GM19025 (cell line): ENCODE measurements at regions not wholly inside any gene's neighbourhood (a gene's known extent, or its start where the extent isn't known, plus 50 kb on each side); places are given as distances from the start of the nearest gene placed in this dataset.
A peak's percentile ranks its signal among the peaks of the same experiment; 100 is the strongest.
"Not testable (repeated sequence)": the region's sequence is repeated elsewhere in the genome, so short reads cannot be mapped to it uniquely, and the experiment has no call there.

Experiments
- ATAC-seq: cut with Tn5 transposase; IDR thresholded peaks from one replicate; pipeline ENCODE4 v1.9.1; 2021; ENCODE audit warnings: mild to moderate bottlenecking, low read depth, moderate library complexity; ENCODE audit not compliant: unreplicated experiment

- ATAC-seq, result no peak
Measured at GRCh38 chr9:22815246-22815645, 368.6 kb downstream of the DMRTA1 start.

GRCh38 chr9:22817181-22817580 lies 370.6 kb downstream of the DMRTA1 start:
- no peak for ATAC-seq

GRCh38 chr9:22829236-22829635 lies 382.6 kb downstream of the DMRTA1 start:
- no peak for ATAC-seq

- no peak for ATAC-seq
Measured at GRCh38 chr9:22838266-22838665, 391.6 kb downstream of the DMRTA1 start.

- no peak for ATAC-seq
Measured at GRCh38 chr9:22840641-22841040, 394.0 kb downstream of the DMRTA1 start.

GRCh38 chr9:22845243-22845642 lies 398.6 kb downstream of the DMRTA1 start:
- ATAC-seq, result not testable (repeated sequence)

- no peak for ATAC-seq
Measured at GRCh38 chr9:22855980-22856379, 409.4 kb downstream of the DMRTA1 start.

GRCh38 chr9:22857316-22857715 lies 410.7 kb downstream of the DMRTA1 start:
- no peak for ATAC-seq

GRCh38 chr9:22863106-22863505 lies 416.5 kb downstream of the DMRTA1 start:
- no peak for ATAC-seq

GRCh38 chr9:22863736-22864135 lies 417.1 kb downstream of the DMRTA1 start:
- no peak for ATAC-seq

- ATAC-seq, result no peak
Measured at GRCh38 chr9:22893196-22893843, 446.7 kb downstream of the DMRTA1 start.

GRCh38 chr9:22898591-22898990 lies 452.0 kb downstream of the DMRTA1 start:
- no peak for ATAC-seq

- no peak for ATAC-seq
Measured at GRCh38 chr9:22911632-22912031, 465.0 kb downstream of the DMRTA1 start.

- no peak for ATAC-seq
Measured at GRCh38 chr9:22913026-22913425, 466.4 kb downstream of the DMRTA1 start.

- ATAC-seq, result peak; percentile 65
Measured at GRCh38 chr9:22913518-22913917, 466.9 kb downstream of the DMRTA1 start.

GRCh38 chr9:22916148-22916547 lies 469.5 kb downstream of the DMRTA1 start:
- no peak for ATAC-seq

- no peak for ATAC-seq
Measured at GRCh38 chr9:22919423-22919822, 472.8 kb downstream of the DMRTA1 start.

- no peak for ATAC-seq
Measured at GRCh38 chr9:22921742-22922141, 475.1 kb downstream of the DMRTA1 start.

GRCh38 chr9:22922222-22922621 lies 475.6 kb downstream of the DMRTA1 start:
- no peak for ATAC-seq

GRCh38 chr9:22954550-22954949 lies 507.9 kb downstream of the DMRTA1 start:
- ATAC-seq, result no peak

GRCh38 chr9:22954964-22955363 lies 508.3 kb downstream of the DMRTA1 start:
- ATAC-seq, result no peak

- no peak for ATAC-seq
Measured at GRCh38 chr9:22969350-22969979, 522.8 kb downstream of the DMRTA1 start.
